ENCODE measurements at regions not wholly inside any gene's neighbourhood (a gene's known extent, or its start where the extent isn't known, plus 50 kb on each side); places are given as distances from the start of the nearest gene placed in this dataset.
"Not testable (repeated sequence)": the region's sequence is repeated elsewhere in the genome, so short reads cannot be mapped to it uniquely, and the experiment has no call there.

DNA sequence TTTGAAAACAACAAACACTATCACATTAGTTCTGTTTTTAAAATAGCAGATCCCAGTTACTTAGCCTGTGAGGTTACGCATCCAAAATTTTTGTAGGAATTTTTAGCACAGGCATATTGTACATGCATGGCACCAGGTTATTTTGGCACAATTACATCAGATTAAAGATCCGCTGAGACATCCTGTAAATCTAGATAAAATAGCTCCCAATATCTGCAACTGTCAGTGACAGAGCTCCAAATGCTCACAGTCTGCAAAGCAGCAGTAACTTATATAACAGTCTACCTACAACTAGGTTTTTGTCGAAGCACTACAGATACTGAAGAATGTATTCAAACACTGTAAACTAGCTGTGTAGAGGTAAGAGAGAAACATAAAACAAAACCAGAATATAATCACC lies 200.7 kb upstream of the KCNH7 start:
- TF ChIP-seq, protein P1, sequence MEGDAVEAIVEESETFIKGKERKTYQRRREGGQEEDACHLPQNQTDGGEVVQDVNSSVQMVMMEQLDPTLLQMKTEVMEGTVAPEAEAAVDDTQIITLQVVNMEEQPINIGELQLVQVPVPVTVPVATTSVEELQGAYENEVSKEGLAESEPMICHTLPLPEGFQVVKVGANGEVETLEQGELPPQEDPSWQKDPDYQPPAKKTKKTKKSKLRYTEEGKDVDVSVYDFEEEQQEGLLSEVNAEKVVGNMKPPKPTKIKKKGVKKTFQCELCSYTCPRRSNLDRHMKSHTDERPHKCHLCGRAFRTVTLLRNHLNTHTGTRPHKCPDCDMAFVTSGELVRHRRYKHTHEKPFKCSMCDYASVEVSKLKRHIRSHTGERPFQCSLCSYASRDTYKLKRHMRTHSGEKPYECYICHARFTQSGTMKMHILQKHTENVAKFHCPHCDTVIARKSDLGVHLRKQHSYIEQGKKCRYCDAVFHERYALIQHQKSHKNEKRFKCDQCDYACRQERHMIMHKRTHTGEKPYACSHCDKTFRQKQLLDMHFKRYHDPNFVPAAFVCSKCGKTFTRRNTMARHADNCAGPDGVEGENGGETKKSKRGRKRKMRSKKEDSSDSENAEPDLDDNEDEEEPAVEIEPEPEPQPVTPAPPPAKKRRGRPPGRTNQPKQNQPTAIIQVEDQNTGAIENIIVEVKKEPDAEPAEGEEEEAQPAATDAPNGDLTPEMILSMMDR (IDR thresholded peaks at IDR 0.05; ENCODE audit: low read depth, low read length, missing control alignments): no peak
- DNase-seq (ENCODE audit: low read depth): no peak
- H3K4me3 ChIP-seq (ENCODE audit: low read depth, low read length): no peak overlapping the region
- in situ Hi-C loops (cut with HindIII; ENCODE audit: low sequenced_read_pairs): no loop called here

DNA sequence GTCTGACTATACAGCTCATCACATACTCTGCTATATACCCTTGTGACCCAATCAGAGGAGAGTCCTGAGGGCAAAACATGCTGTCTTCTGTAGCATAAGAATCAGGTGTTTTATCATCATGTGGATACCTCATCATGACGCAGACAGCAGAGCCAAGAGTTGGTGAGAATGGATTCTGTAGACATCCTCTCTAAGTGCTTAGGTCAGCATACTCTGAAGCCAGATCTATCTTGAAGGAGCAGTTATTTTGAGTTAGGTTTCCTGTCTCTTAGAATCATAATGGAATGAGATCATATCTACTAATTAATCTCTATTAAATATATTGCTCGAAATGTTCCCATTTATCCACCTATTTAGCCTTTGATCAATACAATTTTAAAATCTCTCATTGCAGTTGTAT lies 190.2 kb upstream of the KCNH7 start:
- DNase-seq (ENCODE audit: low read depth): no peak
- TF ChIP-seq, protein P1 (IDR thresholded peaks at IDR 0.05; ENCODE audit: low read depth, low read length, missing control alignments): no peak
- in situ Hi-C loops (cut with HindIII; ENCODE audit: low sequenced_read_pairs): no loop called here
- H3K4me3 ChIP-seq (ENCODE audit: low read depth, low read length): no peak overlapping the region

DNA sequence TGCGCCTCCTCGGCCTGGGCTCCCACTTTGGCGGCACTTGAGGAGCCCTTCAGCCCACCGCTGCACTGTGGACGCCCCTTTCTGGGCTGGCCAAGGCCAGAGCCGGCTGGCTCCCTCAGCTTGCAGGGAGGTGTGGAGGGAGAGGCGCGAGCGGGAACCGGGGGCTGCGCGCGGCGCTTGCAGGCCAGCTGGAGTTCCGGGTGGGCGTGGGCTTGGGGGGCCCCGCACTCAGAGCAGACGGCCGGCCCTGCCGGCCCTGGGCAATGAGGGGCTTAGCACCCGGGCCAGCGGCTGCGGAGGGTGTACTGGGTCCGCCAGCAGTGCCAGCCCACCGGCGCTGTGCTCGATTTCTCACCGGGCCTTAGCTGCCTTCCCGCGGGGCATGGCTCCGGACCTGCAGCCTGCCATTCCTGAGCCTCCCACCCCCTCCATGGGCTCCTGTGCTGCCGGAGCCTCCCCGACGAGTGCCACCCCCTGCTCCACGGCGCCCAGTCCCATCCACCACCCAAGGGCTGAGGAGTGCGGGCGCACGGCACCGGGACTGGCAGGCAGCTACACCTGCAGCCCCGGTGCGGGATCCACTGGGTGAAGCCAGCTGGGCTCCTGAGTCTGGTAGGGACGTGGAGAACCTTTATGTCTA lies 187.7 kb upstream of the KCNH7 start:
- H3K4me3 ChIP-seq (ENCODE audit: low read depth, low read length); DNase-seq (ENCODE audit: low read depth); in situ Hi-C loops (cut with HindIII; ENCODE audit: low sequenced_read_pairs): not testable (repeated sequence)

DNA sequence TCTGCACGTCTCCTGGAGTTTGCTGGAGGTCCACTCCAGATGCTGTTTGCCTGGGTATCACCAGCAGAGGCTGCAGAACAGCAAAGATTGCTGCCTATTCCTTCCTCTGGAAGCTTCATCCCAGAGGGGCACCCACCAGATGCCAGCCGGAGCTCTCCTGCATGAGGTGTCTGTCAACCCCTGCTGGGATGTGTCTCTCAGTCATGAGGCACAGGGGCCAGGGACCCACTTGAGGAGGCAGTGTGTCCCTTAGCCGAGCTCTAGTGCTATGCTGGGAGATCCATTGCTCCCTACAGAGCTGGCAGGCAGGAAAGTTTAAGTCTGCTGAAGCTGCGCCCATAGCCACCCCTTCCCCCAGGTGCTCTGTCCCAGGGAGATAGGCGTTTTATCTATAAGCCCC lies 178.3 kb upstream of the KCNH7 start:
- H3K4me3 ChIP-seq (ENCODE audit: low read depth, low read length); in situ Hi-C loops (cut with HindIII; ENCODE audit: low sequenced_read_pairs); DNase-seq (ENCODE audit: low read depth): not testable (repeated sequence)

DNA sequence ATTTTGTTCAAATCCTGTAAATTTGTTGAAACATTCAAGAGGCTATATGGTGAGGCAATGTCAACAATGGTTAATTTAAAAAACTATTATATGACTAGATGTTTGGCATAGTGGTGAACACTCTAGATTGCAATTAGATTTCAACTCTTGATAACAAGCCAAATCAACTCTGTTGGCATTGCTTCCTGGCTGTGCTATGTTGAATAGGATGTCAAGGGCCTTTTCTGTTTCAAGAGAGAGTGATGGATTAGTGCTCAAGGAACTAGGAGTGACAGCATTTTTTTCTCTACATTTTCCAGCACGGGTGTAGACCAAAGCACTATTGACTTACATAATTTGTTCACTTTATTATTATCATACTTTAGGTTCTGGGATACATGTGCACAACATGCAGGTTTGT lies 172.4 kb upstream of the KCNH7 start:
- in situ Hi-C loops (cut with HindIII; ENCODE audit: low sequenced_read_pairs): no loop called here
- H3K4me3 ChIP-seq (ENCODE audit: low read depth, low read length): no peak overlapping the region
- no peak for DNase-seq (ENCODE audit: low read depth)
- TF ChIP-seq, protein P1 (IDR thresholded peaks at IDR 0.05; ENCODE audit: low read depth, low read length, missing control alignments): no peak

DNA sequence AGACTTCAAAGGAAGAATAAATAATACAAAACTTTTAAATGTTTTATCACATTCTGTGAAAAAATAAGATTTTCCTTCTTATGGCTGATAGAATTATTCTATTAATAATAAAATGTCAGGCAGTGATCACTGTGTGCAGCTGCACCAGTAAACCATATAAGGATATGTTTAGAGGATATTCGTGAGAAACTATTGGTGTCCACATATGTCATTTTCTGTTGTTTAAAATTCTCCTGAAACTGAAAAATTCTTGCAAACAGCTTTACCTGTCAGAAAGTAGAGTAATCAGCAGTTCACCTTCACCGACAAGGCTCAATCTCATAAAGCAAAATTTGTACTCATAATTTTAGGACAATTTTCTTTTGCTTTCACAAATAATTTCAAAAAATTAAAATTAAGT lies 170.1 kb upstream of the KCNH7 start:
- DNase-seq (ENCODE audit: low read depth): no peak
- TF ChIP-seq, protein P1 (IDR thresholded peaks at IDR 0.05; ENCODE audit: low read depth, low read length, missing control alignments): no peak
- no peak overlapping the region for H3K4me3 ChIP-seq (ENCODE audit: low read depth, low read length)
- in situ Hi-C loops (cut with HindIII; ENCODE audit: low sequenced_read_pairs): no loop called here

DNA sequence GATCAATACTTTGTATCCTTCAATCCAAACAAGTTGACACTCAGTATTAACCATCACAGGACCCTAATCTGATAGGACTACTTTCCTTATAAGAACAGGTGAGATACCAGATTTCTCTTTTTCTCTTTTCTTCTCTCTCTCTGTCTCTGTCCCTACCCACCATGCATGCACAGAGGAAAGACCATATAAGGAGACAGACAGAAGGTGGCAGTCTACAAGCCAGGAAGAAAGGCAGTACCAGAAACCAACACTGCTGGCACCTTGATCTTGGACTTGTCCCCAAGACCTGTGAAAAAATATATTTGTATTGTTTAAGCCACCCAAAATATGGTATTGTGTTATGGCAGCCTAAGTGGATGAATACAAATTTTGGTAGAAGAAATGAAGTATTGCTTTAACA lies 156.2 kb upstream of the KCNH7 start:
- TF ChIP-seq, protein P1 (IDR thresholded peaks at IDR 0.05; ENCODE audit: low read depth, low read length, missing control alignments): no peak
- in situ Hi-C loops (cut with HindIII; ENCODE audit: low sequenced_read_pairs): no loop called here
- H3K4me3 ChIP-seq (ENCODE audit: low read depth, low read length): no peak overlapping the region
- DNase-seq (ENCODE audit: low read depth): no peak

DNA sequence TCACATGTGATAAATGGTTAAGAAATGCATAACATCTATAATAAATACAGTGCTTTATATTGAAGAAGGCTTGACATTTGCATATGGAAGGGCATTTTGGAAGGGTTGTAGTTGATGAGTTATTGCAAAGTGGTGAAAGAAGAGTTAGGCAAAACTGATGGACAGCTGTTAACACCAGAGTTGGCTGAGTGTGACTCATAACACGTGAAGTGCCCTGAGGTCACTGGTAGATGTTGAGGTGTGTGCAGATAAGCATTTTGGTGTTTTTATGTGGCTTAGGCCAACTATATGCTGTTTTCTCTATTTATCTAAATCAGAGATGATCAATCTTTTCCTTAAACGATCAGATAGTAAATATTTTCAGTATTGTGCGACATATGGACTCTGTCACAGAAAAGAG lies 154.3 kb upstream of the KCNH7 start:
- TF ChIP-seq, protein P1 (IDR thresholded peaks at IDR 0.05; ENCODE audit: low read depth, low read length, missing control alignments): no peak

More for the DNA sequence above, 154.3 kb upstream of the KCNH7 start:
- no peak overlapping the region for H3K4me3 ChIP-seq (ENCODE audit: low read depth, low read length)
- DNase-seq (ENCODE audit: low read depth): no peak
- in situ Hi-C loops (cut with HindIII; ENCODE audit: low sequenced_read_pairs): no loop called here
